ENCODE measurements at regions not wholly inside any gene's neighbourhood (a gene's known extent, or its start where the extent isn't known, plus 50 kb on each side); places are given as distances from the start of the nearest gene placed in this dataset.

GRCh38 chr1:213335084-213335483, 284.0 kb downstream of the RPS6KC1 start:
- TF ChIP-seq POLR2A (IDR thresholded peaks at IDR 0.05), result no peak
- TF ChIP-seq CTCF (IDR thresholded peaks at IDR 0.05), result no peak
- TF ChIP-seq POLR2AphosphoS5 (IDR thresholded peaks at IDR 0.05), result no peak
- no peak for TF ChIP-seq EP300 (IDR thresholded peaks at IDR 0.05; ENCODE audit: low read depth)
